Fibroblast of villous mesenchyme (primary cell): ENCODE measurements at regions not wholly inside any gene's neighbourhood (a gene's known extent, or its start where the extent isn't known, plus 50 kb on each side); places are given as distances from the start of the nearest gene placed in this dataset.

Source experiments
- DNase-seq: peaks from one replicate; pipeline ENCODE4 v3.0.0-alpha.2; 2010; ENCODE audit warnings: low read depth
- H3K4me3 ChIP-seq: 2 replicates; pipeline ENCODE4 v1.5.1; 2011; ENCODE audit warnings: low read depth, mild to moderate bottlenecking, low read length
- CTCF ChIP-seq: IDR thresholded peaks from 2 replicates; pipeline ENCODE4 v1.5.1; 2012; ENCODE audit warnings: low read depth, mild to moderate bottlenecking, low read length; ENCODE audit not compliant: insufficient read depth

GRCh38 chr20:51876313-51876940 lies 74.1 kb upstream of the SALL4 start:
- TF ChIP-seq CTCF: no peak
- no peak for DNase-seq
- H3K4me3 ChIP-seq: no peak overlapping the region

GRCh38 chr20:51873652-51874051 lies 71.3 kb upstream of the SALL4 start:
- no peak for DNase-seq
- no peak for TF ChIP-seq CTCF
- no peak overlapping the region for H3K4me3 ChIP-seq

GRCh38 chr20:51871943-51872342 lies 69.6 kb upstream of the SALL4 start:
- DNase-seq: peak; percentile 68
- H3K4me3 ChIP-seq: no peak overlapping the region
- TF ChIP-seq CTCF: no peak

GRCh38 chr20:51869002-51869401 lies 66.7 kb upstream of the SALL4 start:
- DNase-seq: no peak
- H3K4me3 ChIP-seq: no peak overlapping the region
- no peak for TF ChIP-seq CTCF

- TF ChIP-seq CTCF: no peak
- DNase-seq: no peak
- no peak overlapping the region for H3K4me3 ChIP-seq
Observed at GRCh38 chr20:51867251-51867650, 64.9 kb upstream of the SALL4 start.

- DNase-seq: no peak
- H3K4me3 ChIP-seq: no peak overlapping the region
- TF ChIP-seq CTCF: no peak
Observed at GRCh38 chr20:51864967-51865366, 62.6 kb upstream of the SALL4 start.

- H3K4me3 ChIP-seq: no peak overlapping the region
- no peak for TF ChIP-seq CTCF
- no peak for DNase-seq
Observed at GRCh38 chr20:51862796-51863195, 60.5 kb upstream of the SALL4 start.
